HEK293T (cell line): ENCODE measurements at regions not wholly inside any gene's neighbourhood (a gene's known extent, or its start where the extent isn't known, plus 50 kb on each side); places are given as distances from the start of the nearest gene placed in this dataset.

ENCODE experiments used
- ARNT ChIP-seq: fragments of 450-650 bp; IDR thresholded peaks from 2 replicates; pipeline ENCODE4 v1.6.1; 2017; ENCODE audit warnings: mild to moderate bottlenecking
- BHLHE40 ChIP-seq: fragments of 450-650 bp; IDR thresholded peaks from 2 replicates; pipeline ENCODE4 v1.6.1; 2016; ENCODE audit warnings: mild to moderate bottlenecking, moderate library complexity, borderline replicate concordance
- CTBP1 ChIP-seq: fragments of 450-650 bp; IDR thresholded peaks from 2 replicates; pipeline ENCODE4 v1.6.1; 2016; ENCODE audit warnings: borderline replicate concordance
- ELF4 ChIP-seq: fragments of 450-650 bp; IDR thresholded peaks from 2 replicates; pipeline ENCODE4 v1.6.1; 2017; ENCODE audit warnings: antibody characterized with exemption
- HDGF ChIP-seq: fragments of 450-650 bp; IDR thresholded peaks from 2 replicates; pipeline ENCODE4 v1.6.1; 2017; ENCODE audit warnings: antibody characterized with exemption, borderline replicate concordance
- L3MBTL2 ChIP-seq: fragments of 450-650 bp; conservative IDR thresholded peaks from 2 replicates; pipeline ENCODE4 v1.6.1; 2016; ENCODE audit warnings: mild to moderate bottlenecking
- NFRKB ChIP-seq: fragments of 450-650 bp; IDR thresholded peaks from 2 replicates; pipeline ENCODE4 v1.6.1; 2016; ENCODE audit warnings: mild to moderate bottlenecking, moderate library complexity
- SP1 ChIP-seq: fragments of 450-650 bp; IDR thresholded peaks from 2 replicates; pipeline ENCODE4 v1.6.1; 2017
- SUZ12 ChIP-seq: fragments of 450-650 bp; IDR thresholded peaks from 2 replicates; pipeline ENCODE4 v1.6.1; 2016; ENCODE audit warnings: mild to moderate bottlenecking
- TARDBP ChIP-seq: fragments of 450-650 bp; IDR thresholded peaks from 2 replicates; pipeline ENCODE4 v1.6.1; 2016
- ZNF384 ChIP-seq: fragments of 450-650 bp; IDR thresholded peaks from 2 replicates; pipeline ENCODE4 v1.6.1; 2016

- no peak for TF ChIP-seq ZNF384
- no peak for TF ChIP-seq BHLHE40
- TF ChIP-seq L3MBTL2: no peak
- TF ChIP-seq ELF4: no peak
- TF ChIP-seq SUZ12: no peak
- TF ChIP-seq SP1: no peak
- TF ChIP-seq CTBP1: no peak
- no peak for TF ChIP-seq ARNT
- no peak for TF ChIP-seq NFRKB
- TF ChIP-seq TARDBP: no peak
- no peak for TF ChIP-seq HDGF
Measured at GRCh38 chr9:29657821-29658220, 2084.5 kb upstream of the C9orf72 start.
